ENCODE measurements at regions not wholly inside any gene's neighbourhood (a gene's known extent, or its start where the extent isn't known, plus 50 kb on each side); places are given as distances from the start of the nearest gene placed in this dataset.

DNA sequence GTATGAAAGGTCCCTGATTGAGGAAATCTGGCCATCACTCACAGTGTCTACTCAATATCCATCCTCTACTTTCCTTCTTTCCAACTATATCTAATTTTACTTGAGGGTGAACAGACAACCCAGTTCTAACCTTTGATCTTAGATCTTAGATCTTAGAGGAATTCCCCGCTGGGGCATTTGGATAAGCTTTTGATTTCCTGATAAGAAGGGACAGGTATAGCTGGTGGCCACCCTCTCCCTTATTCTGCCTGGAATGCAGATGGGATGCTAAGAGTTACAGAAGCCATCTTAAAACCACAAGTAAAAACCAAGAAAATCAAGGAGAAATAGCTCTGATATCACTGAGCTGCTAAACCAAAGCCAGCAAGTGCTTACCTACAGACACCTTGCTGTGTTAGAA, 77.2 kb upstream of the ACSL3 start:
- H3K4me1 ChIP-seq (ENCODE audit: control insufficient read depth in 4 of 4, insufficient read depth in 4 of 4, low read length in 3 of 4): no peaks in the 10 kb centered on the region
- H3K36me3 ChIP-seq (ENCODE audit: control insufficient read depth in 4 of 4, insufficient read depth in 3 of 4, low read depth in 1 of 4, low read length in 3 of 4): no peaks in the 10 kb centered on the region
- H3K27me3 ChIP-seq (ENCODE audit: control insufficient read depth in 4 of 4, insufficient read depth in 4 of 4, low read length in 3 of 4): no peaks in the 10 kb centered on the region
- H3K9ac ChIP-seq (ENCODE audit: low read depth in 1 of 2, low read length in 2 of 2): no peak overlapping the region
- DNase-seq (ENCODE audit: low spot score): no peak
- H3K4me3 ChIP-seq (ENCODE audit: low read depth in 1 of 3, low read length in 3 of 3): no peak overlapping the region
- H3K9me3 ChIP-seq (ENCODE audit: control insufficient read depth in 4 of 4, low read length in 3 of 4): no peaks in the 10 kb centered on the region
- TF ChIP-seq EGR1 (IDR thresholded peaks at IDR 0.05; ENCODE audit: low read depth in 2 of 2) (no peak), NR2F2 (IDR thresholded peaks at IDR 0.05) (no peak), RAD21 (IDR thresholded peaks at IDR 0.05) (no peak), TAF1 (conservative IDR thresholded peaks at IDR 0.05) (no peak), FOXA1 (IDR thresholded peaks at IDR 0.05) (no peak), YY1 (IDR thresholded peaks at IDR 0.05) (no peak), JUND (IDR thresholded peaks at IDR 0.05) (no peak)
- TF ChIP-seq, protein P1, sequence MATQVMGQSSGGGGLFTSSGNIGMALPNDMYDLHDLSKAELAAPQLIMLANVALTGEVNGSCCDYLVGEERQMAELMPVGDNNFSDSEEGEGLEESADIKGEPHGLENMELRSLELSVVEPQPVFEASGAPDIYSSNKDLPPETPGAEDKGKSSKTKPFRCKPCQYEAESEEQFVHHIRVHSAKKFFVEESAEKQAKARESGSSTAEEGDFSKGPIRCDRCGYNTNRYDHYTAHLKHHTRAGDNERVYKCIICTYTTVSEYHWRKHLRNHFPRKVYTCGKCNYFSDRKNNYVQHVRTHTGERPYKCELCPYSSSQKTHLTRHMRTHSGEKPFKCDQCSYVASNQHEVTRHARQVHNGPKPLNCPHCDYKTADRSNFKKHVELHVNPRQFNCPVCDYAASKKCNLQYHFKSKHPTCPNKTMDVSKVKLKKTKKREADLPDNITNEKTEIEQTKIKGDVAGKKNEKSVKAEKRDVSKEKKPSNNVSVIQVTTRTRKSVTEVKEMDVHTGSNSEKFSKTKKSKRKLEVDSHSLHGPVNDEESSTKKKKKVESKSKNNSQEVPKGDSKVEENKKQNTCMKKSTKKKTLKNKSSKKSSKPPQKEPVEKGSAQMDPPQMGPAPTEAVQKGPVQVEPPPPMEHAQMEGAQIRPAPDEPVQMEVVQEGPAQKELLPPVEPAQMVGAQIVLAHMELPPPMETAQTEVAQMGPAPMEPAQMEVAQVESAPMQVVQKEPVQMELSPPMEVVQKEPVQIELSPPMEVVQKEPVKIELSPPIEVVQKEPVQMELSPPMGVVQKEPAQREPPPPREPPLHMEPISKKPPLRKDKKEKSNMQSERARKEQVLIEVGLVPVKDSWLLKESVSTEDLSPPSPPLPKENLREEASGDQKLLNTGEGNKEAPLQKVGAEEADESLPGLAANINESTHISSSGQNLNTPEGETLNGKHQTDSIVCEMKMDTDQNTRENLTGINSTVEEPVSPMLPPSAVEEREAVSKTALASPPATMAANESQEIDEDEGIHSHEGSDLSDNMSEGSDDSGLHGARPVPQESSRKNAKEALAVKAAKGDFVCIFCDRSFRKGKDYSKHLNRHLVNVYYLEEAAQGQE (IDR thresholded peaks at IDR 0.05): no peak
- no peak overlapping the region for H3K27ac ChIP-seq (ENCODE audit: low read depth in 1 of 2, low read length in 2 of 2)
- WGBS: 88% methylated on average over 1 of the region's 1 CpG

GRCh38 chr2:222790932-222791331, 69.9 kb upstream of the ACSL3 start:
- 94% methylated on average over 7 of the region's 7 CpGs for WGBS
- Histone ChIP-seq H3K9ac (ENCODE audit: low read depth in 1 of 2, low read length in 2 of 2) (no peak overlapping the region), H3K36me3 (ENCODE audit: control insufficient read depth in 4 of 4, insufficient read depth in 3 of 4, low read depth in 1 of 4, low read length in 3 of 4) (no peaks in the 10 kb centered on the region), H3K27me3 (ENCODE audit: control insufficient read depth in 4 of 4, insufficient read depth in 4 of 4, low read length in 3 of 4) (no peaks in the 10 kb centered on the region), H3K9me3 (ENCODE audit: control insufficient read depth in 4 of 4, low read length in 3 of 4) (no peaks in the 10 kb centered on the region), H3K27ac (ENCODE audit: low read depth in 1 of 2, low read length in 2 of 2) (no peak overlapping the region), H3K4me1 (ENCODE audit: control insufficient read depth in 4 of 4, insufficient read depth in 4 of 4, low read length in 3 of 4) (peaks cover 9 to 27% (median 13%) of the 10 kb centered on the region in 4 donors), H3K4me3 (ENCODE audit: low read depth in 1 of 3, low read length in 3 of 3) (no peak overlapping the region)
- DNase-seq (ENCODE audit: low spot score): no peak
- no peak for TF ChIP-seq SP1 (IDR thresholded peaks at IDR 0.05)
- TF ChIP-seq RAD21 (IDR thresholded peaks at IDR 0.05): no peak
- TF ChIP-seq HNF4A (conservative IDR thresholded peaks at IDR 0.05): no peak
- TF ChIP-seq MAX (IDR thresholded peaks at IDR 0.05): no peak
- TF ChIP-seq JUND (IDR thresholded peaks at IDR 0.05): no peak
- TF ChIP-seq YY1 (IDR thresholded peaks at IDR 0.05): no peak

DNA sequence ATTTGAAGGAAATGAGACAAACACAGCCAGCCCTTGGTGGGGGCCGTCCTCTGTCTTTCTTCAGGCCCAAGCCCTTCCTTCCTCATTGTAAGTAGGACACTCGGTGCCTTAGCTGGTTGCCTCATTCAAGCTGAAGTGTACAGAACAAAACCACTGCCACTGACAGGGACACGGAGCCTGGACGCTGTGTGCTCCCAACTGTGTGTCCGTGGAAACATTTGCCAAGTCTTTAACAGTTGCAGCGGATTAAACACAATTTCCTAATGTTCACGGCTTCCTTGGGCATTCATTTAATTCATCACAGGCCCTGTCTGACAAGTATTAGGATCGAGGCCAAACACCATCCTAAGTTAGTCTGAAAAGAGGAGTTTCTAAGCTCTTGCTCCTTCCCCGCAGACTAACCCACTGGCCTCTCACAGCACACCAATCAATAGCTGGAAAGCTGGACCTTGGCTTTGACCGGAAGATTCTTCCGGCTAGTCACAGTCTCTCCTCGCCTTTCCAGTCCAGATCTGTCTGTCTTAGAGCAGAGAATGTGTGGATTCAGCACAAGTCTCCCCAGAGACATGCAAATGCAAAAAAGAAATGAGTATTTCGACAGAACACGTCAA, 68.7 kb upstream of the ACSL3 start:
- H3K27me3 ChIP-seq (ENCODE audit: control insufficient read depth in 4 of 4, insufficient read depth in 4 of 4, low read length in 3 of 4): no peaks in the 10 kb centered on the region
- TF ChIP-seq EGR1 (IDR thresholded peaks at IDR 0.05; ENCODE audit: low read depth in 2 of 2): no peak
- TF ChIP-seq, protein P2, sequence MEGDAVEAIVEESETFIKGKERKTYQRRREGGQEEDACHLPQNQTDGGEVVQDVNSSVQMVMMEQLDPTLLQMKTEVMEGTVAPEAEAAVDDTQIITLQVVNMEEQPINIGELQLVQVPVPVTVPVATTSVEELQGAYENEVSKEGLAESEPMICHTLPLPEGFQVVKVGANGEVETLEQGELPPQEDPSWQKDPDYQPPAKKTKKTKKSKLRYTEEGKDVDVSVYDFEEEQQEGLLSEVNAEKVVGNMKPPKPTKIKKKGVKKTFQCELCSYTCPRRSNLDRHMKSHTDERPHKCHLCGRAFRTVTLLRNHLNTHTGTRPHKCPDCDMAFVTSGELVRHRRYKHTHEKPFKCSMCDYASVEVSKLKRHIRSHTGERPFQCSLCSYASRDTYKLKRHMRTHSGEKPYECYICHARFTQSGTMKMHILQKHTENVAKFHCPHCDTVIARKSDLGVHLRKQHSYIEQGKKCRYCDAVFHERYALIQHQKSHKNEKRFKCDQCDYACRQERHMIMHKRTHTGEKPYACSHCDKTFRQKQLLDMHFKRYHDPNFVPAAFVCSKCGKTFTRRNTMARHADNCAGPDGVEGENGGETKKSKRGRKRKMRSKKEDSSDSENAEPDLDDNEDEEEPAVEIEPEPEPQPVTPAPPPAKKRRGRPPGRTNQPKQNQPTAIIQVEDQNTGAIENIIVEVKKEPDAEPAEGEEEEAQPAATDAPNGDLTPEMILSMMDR (IDR thresholded peaks at IDR 0.05; ENCODE audit: low read depth, low read length, missing input control): no peak
- no peak for TF ChIP-seq FOXA2 (IDR thresholded peaks at IDR 0.05)
- TF ChIP-seq MAX (IDR thresholded peaks at IDR 0.05): peak; percentile 42
- no peak for TF ChIP-seq GABPA (IDR thresholded peaks at IDR 0.05 in 1 of 2, conservative IDR thresholded peaks at IDR 0.05 in 1 of 2)
- TF ChIP-seq TAF1 (conservative IDR thresholded peaks at IDR 0.05): no peak
- TF ChIP-seq HNF4A (conservative IDR thresholded peaks at IDR 0.05): peak; percentile 40 to 54
- TF ChIP-seq, protein P1 (IDR thresholded peaks at IDR 0.05): peak; percentile 36
- TF ChIP-seq SP1 (IDR thresholded peaks at IDR 0.05): peak; percentile 43
- no peak for TF ChIP-seq NR2F2 (IDR thresholded peaks at IDR 0.05)
- TF ChIP-seq ZBTB33 (IDR thresholded peaks at IDR 0.05): peak; percentile 31
- TF ChIP-seq RAD21 (IDR thresholded peaks at IDR 0.05): peak; percentile 14 to 43

More for the DNA sequence above, 68.7 kb upstream of the ACSL3 start:
- no peak for DNase-seq (ENCODE audit: low spot score)
- Histone ChIP-seq H3K9ac (ENCODE audit: low read depth in 1 of 2, low read length in 2 of 2) (no peak overlapping the region), H3K27ac (ENCODE audit: low read depth in 1 of 2, low read length in 2 of 2) (peak overlapping the region; percentile 22 to 43), H3K36me3 (ENCODE audit: control insufficient read depth in 4 of 4, insufficient read depth in 3 of 4, low read depth in 1 of 4, low read length in 3 of 4) (no peaks in the 10 kb centered on the region), H3K9me3 (ENCODE audit: control insufficient read depth in 4 of 4, low read length in 3 of 4) (no peaks in the 10 kb centered on the region), H3K4me3 (ENCODE audit: low read depth in 1 of 3, low read length in 3 of 3) (no peak overlapping the region), H3K4me1 (ENCODE audit: control insufficient read depth in 4 of 4, insufficient read depth in 4 of 4, low read length in 3 of 4) (peaks cover 9 to 39% (median 24%) of the 10 kb centered on the region in 4 donors)
- WGBS: 34% methylated on average over 14 of the region's 14 CpGs

All from liver (tissue), 8 donors.